GM18499 (cell line): ENCODE measurements at regions not wholly inside any gene's neighbourhood (a gene's known extent, or its start where the extent isn't known, plus 50 kb on each side); places are given as distances from the start of the nearest gene placed in this dataset.
"Not testable (repeated sequence)": the region's sequence is repeated elsewhere in the genome, so short reads cannot be mapped to it uniquely, and the experiment has no call there.

Source experiments
- ATAC-seq: cut with Tn5 transposase; IDR thresholded peaks from one replicate; pipeline ENCODE4 v1.9.1; 2021; ENCODE audit warnings: moderate number of reproducible peaks; ENCODE audit not compliant: insufficient read depth, unreplicated experiment

DNA sequence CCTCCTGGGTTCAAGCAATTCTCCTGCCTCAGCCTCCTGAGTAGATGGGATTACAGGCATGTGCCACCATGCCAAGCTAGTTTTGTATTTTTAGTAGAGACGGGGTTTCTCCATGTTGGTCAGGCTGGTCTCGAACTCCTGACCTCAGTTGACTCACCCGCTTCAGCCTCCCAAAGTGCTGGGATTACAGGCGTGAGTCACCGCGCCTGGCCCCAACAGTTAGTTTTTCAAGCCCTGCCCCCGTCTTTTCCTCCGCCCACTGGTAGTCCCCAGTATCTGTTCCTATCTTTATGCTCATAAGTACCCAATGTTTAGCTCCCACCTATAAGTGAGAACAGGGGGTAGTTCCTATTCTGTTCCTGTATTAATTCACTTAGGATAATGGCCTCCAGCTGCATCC, 116.6 kb upstream of the TBX3 start:
- not testable (repeated sequence) for ATAC-seq

GRCh38 chr12:114799574-114800487, 115.9 kb upstream of the TBX3 start:
- ATAC-seq = no peak

DNA sequence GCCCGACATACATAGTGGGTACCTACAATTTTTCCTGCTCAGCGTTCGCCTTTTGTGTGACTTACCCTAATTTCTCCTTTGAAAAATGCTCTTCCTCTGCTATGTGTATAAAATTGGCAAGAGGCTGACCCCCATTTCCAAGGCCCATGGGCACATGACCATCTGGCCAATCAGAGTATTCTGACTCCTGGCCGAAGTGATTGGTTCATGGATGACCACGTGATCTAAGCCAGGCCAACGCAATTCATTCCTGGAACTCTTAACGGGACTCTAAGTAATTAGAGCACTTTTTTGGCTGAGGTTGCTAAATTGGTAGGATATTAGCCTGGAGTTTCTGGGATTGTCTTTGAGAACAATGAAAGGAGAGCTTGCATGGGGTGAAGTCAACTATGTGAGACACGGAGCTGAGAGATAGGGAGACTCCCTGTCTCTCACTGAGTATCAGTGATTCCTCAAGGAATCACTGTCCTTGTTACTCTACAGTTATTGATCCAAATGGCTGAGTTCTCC, 110.1 kb upstream of the TBX3 start:
- no peak for ATAC-seq

- ATAC-seq = no peak
These were observed 106.3 kb upstream of the TBX3 start for GRCh38 chr12:114790276-114790675.

DNA sequence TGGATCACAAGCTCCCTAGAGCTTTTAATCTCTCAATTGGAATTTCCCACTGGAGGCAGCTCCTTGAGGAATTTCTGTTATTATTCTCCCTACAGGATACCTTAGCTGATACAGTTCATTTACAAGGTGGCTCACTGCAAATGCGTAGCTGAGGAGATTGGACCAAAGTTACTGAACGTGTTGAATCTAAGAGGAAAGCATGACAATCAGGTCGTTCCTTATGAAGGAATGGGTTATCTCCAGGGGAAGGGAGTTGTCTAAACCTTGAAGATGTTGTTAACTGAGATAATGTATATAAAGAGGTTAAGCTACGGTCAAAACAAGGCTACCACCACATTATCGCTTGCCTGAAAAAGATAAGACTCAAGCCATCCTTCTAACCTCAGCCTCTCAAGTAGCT, 105.8 kb upstream of the TBX3 start:
- ATAC-seq = no peak

GRCh38 chr12:114789276-114789675, 105.3 kb upstream of the TBX3 start:
- ATAC-seq = no peak

- no peak for ATAC-seq
These were observed 100.6 kb upstream of the TBX3 start for GRCh38 chr12:114784526-114784925.

GRCh38 chr12:114783089-114783618, 99.2 kb upstream of the TBX3 start:
- no peak for ATAC-seq

DNA sequence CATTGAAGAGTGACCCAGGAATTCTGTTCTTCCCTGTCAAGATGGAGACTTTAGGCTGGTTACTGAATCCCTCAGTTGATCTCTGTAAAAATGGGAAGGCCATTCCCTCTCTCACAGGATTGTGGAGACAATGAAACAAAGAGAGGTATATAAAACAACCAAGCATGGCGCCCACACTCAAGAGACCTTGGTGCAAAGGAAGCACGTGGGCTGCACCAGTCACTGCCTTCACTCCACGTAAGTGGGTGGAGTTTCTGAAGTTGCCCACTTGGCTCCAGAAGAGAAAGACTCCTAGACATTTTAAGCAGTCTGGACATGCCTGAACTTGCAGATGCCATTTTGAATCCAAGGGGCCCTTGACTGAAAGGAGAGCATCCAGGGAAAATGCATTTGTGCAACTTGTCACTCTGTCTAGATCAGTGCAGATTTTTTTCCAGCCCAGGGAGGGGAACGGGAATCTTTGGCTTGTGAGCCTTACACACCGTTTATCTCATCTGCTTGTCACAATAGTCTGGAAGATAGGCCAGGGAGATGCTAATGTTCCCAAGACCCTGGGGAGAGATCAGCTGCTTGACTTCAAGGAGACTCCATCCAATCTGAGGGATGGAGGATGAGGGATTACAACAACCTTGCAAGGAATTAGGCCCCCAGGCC, 96.9 kb upstream of the TBX3 start:
- no peak for ATAC-seq

- no peak for ATAC-seq
These were observed 95.7 kb upstream of the TBX3 start for GRCh38 chr12:114779647-114780046.

GRCh38 chr12:114779186-114779585, 95.2 kb upstream of the TBX3 start:
- no peak for ATAC-seq

- no peak for ATAC-seq
These were observed 92.9 kb upstream of the TBX3 start for GRCh38 chr12:114776731-114777442.

GRCh38 chr12:114774699-114775098, 90.7 kb upstream of the TBX3 start:
- ATAC-seq = no peak

GRCh38 chr12:114774197-114774596, 90.2 kb upstream of the TBX3 start:
- ATAC-seq = no peak

- ATAC-seq = no peak
These were observed 86.3 kb upstream of the TBX3 start for GRCh38 chr12:114770323-114770722.

DNA sequence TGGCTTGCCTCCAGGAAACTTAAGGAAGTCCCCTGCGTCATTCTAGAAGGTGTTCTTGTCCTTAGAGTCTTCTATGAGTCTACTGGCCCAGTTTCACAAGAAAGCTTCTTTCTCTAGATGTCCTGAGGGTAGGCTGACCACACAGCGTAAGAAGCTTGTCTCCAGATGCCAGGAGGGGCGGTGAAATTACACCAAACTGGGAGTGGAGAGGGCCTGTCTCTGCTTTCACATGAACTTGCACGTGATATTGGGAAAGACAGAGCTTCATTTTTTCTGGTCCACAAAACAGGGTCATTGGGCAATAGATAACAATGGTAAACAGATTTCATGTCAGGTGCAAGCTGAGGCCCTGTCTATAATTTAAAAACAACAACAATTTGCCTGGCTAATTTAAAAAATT, 85.7 kb upstream of the TBX3 start:
- ATAC-seq = no peak

DNA sequence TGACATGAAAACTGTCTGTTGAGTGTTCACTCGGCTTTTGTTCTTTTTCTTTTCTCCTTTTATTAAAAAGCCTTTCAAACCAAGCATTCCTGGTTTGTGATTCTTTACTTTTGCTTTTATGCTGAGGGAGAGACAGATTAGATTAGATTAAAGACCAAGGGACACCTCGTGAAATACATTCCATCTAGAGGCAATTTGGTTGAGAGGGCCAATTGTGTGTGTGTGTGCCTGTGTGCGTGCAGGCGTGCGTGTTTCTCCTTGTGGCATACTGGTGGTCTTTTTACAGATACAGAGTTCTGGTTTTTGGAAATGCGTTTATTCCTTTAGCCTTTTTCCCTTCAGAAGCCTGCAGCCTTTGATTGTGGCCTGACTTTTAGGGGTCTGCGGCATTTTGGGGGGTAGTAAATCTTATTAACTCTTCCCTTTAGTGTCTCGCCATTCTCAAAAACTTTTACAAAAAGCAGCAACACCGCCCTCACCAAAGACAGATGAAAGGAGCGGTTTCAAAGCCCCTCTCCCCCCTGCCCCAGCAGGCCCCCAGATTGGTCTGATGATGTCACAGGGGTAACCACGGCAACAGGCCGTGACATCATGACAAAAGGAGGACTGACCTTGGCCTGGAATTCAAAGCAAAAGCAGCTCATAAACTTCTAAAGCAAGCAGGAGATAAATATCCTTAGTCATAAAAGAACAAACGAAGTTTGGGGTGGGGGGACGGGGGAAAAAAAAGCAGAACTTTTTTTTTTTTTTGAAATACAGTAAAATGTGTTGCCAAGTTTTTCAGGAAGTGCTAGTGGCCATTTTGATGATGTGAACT, 84.1 kb upstream of the TBX3 start:
- ATAC-seq = no peak

- ATAC-seq = no peak
These were observed 83.2 kb upstream of the TBX3 start for GRCh38 chr12:114767084-114767760.

- no peak for ATAC-seq
These were observed 82.2 kb upstream of the TBX3 start for GRCh38 chr12:114765960-114766691.
